HPDE6-E6E7 (cell line): ENCODE measurements at regions not wholly inside any gene's neighbourhood (a gene's known extent, or its start where the extent isn't known, plus 50 kb on each side); places are given as distances from the start of the nearest gene placed in this dataset.

Experiments used
- DNase-seq: peaks from one replicate; pipeline ENCODE4 v3.0.0; 2011; ENCODE audit warnings: missing footprints; ENCODE audit errors: extremely low spot score

- no peak for DNase-seq
Observed at GRCh38 chr2:15701341-15701907, 109.8 kb downstream of the DDX1 start.

- no peak for DNase-seq
Observed at GRCh38 chr2:15701991-15702390, 110.3 kb downstream of the DDX1 start.

- no peak for DNase-seq
Observed at GRCh38 chr2:15702452-15702851, 110.8 kb downstream of the DDX1 start.

GRCh38 chr2:15703365-15703869 is 111.7 kb downstream of the DDX1 start:
- no peak for DNase-seq

- no peak for DNase-seq
Observed at GRCh38 chr2:15704086-15704787, 112.6 kb downstream of the DDX1 start.

- no peak for DNase-seq
Observed at GRCh38 chr2:15704788-15705115, 113.1 kb downstream of the DDX1 start.

- no peak for DNase-seq
Observed at GRCh38 chr2:15705310-15705709, 113.6 kb downstream of the DDX1 start.

- no peak for DNase-seq
Observed at GRCh38 chr2:15705839-15706386, 114.2 kb downstream of the DDX1 start.

- DNase-seq: no peak
Observed at GRCh38 chr2:15706424-15706823, 114.8 kb downstream of the DDX1 start.

GRCh38 chr2:15706986-15707632 is 115.4 kb downstream of the DDX1 start:
- no peak for DNase-seq

- DNase-seq: no peak
Observed at GRCh38 chr2:15708161-15708560, 116.5 kb downstream of the DDX1 start.

- no peak for DNase-seq
Observed at GRCh38 chr2:15708865-15709820, 117.5 kb downstream of the DDX1 start.

GRCh38 chr2:15711126-15711860 is 119.6 kb downstream of the DDX1 start:
- no peak for DNase-seq

GRCh38 chr2:15712551-15713342 is 121.1 kb downstream of the DDX1 start:
- no peak for DNase-seq

GRCh38 chr2:15713475-15713874 is 121.8 kb downstream of the DDX1 start:
- DNase-seq: no peak

- no peak for DNase-seq
Observed at GRCh38 chr2:15714002-15714401, 122.3 kb downstream of the DDX1 start.

- no peak for DNase-seq
Observed at GRCh38 chr2:15714609-15715008, 122.9 kb downstream of the DDX1 start.

- no peak for DNase-seq
Observed at GRCh38 chr2:15715596-15715995, 123.9 kb downstream of the DDX1 start.

- no peak for DNase-seq
Observed at GRCh38 chr2:15718103-15718943, 126.7 kb downstream of the DDX1 start.
